NCI-H748 (cell line): ENCODE measurements at regions not wholly inside any gene's neighbourhood (a gene's known extent, or its start where the extent isn't known, plus 50 kb on each side); places are given as distances from the start of the nearest gene placed in this dataset.

Source experiments
- DNase-seq: peaks from one replicate; lab custom pipeline; 2025; ENCODE audit not compliant: unreplicated experiment; lab: John Stamatoyannopoulos, UW

DNA sequence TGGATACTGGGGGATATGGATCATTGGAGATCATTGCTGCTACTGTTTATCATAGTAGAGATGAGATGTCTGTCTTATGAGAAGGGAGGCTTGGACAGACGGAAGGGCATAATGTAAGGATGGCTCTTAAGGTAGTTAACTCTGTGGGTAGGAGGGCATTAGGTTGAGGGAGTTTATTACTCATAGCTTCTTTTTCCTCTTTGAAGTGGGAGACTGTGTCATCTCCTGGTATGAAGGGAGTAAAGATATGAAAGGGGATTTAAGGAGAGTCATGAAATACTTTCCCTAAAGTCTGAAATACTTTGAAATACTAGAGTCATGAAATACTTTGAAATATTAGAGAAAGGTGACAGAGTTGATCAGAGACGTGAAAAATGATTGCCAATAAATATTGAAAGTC lies 255.5 kb upstream of the PITX2 start:
- DNase-seq: no peak

DNA sequence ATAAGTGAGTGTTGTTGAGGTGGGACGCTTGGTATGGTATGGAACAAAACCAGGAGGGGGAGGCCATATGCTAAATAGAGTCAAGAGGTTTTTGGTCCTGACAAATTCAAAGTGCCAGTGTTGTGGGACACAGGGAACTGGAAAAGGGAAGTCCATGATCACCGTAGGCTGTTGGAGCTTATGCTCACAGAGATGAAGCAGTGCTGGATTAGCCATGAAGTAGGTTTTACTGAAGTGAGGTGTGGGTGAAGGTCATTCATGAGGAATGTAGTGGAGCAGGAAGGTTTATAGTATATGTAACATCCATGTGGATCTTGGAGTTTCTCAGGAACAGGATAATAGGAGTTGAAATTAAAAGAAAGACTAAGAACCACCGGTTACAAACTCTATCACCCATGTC lies 256.1 kb upstream of the PITX2 start:
- no peak for DNase-seq

DNA sequence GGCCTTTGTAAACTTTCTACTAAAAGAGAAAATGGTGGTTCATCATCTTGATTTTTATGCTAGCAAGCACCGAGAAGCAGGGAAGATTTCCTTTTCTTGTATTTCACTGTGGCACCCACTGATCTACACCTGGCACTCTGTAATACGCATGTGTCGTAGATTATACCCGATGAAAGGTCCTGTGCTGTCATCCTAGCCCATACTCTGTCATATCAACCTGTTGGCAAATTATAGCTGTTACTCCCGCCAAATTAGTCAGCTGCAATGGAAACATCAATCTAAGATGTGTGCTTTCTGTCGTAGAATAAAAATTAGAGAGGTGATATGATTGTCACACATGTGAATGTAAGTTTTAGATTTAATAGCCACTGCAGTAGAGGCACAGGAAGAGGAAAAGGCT lies 263.4 kb upstream of the PITX2 start:
- DNase-seq: no peak

GRCh38 chr4:110886856-110887255 lies 264.0 kb upstream of the PITX2 start:
- no peak for DNase-seq

- DNase-seq: no peak
Measured at GRCh38 chr4:110897784-110898183, 274.9 kb upstream of the PITX2 start.

DNA sequence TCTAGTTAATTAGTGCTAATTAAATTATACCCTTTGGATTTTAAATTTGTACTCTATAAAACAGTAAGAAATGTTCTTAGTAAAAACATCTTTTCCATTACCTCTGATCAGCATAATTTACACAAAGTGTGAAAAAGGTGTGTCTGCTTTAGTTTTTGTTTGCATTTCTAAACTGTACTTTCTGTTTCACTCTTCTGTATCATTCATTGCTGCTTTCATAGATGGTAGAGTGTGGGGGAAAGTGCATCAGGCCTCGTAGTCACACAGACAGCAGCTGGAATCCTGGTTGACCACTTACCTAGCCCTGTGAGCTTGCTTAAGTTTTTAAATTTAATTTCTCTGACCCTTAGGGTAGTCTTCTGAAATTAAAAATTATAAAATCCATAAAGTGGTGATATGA lies 275.4 kb upstream of the PITX2 start:
- no peak for DNase-seq

- no peak for DNase-seq
Measured at GRCh38 chr4:110900213-110900769, 277.4 kb upstream of the PITX2 start.

DNA sequence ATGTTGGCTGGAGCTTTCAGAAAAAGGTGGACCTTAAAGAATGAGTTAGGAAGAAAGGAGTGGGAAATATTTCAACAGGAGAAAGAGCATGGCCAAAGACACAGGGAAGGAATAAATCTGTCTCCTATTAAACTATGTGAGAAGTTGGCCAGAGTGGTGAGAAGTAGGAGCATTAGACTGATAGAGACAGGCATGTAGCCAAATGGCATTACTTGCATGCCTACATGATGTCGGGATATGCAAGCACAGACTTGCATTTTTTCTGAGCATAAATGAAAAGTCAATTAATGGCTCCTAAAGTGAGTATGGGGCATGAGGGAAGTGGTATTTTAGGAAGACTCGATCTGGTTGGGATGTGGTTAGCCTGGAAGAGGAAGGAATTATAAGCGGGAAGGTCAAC lies 279.6 kb upstream of the PITX2 start:
- DNase-seq: no peak

GRCh38 chr4:110904435-110905065 lies 281.7 kb upstream of the PITX2 start:
- peak; percentile 53 for DNase-seq

GRCh38 chr4:110905367-110905766 lies 282.5 kb upstream of the PITX2 start:
- DNase-seq: no peak

DNA sequence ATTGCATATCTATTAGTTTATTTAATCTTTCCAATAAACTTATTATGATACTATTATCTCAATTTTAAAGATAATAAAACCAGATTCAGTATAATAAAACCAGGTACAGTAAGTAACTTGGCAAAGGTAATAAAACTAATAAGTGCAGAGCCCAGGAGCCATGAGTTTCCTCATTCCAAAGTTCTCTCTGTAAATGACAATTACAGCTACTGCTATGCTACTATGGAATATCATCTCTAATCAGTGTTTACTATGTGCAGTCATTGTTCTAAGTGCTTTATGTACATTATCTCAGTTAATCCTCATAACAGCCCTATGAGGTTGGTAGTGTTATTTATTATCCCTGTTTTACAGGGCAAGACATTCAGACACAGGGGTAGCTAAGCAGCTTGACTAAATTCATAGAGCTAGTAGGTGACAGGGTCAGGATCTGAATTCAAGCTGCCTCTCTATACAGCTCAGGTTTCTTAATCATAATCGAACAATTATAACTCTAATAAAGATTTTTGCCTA lies 285.0 kb upstream of the PITX2 start:
- no peak for DNase-seq

DNA sequence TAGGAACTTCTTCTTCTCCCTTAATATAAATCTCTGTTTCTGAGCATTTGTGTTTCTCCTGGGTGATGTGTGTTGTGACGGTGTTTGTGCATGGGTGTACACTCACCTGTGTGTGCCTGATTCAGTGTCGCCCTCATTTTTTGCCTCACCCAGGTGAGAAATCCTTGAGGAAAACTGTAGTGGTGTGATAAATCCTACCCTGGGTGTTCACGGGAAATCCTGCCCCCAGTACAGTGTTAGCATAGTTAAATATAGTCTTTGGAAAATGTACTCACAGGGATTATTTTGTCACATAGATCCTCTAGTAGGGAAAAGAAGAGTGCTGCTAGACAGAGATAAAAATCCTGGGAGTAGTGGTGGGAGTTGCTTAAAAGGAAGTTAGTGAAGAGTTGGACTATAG lies 291.9 kb upstream of the PITX2 start:
- no peak for DNase-seq

- DNase-seq: no peak
Measured at GRCh38 chr4:110915301-110915700, 292.4 kb upstream of the PITX2 start.

DNA sequence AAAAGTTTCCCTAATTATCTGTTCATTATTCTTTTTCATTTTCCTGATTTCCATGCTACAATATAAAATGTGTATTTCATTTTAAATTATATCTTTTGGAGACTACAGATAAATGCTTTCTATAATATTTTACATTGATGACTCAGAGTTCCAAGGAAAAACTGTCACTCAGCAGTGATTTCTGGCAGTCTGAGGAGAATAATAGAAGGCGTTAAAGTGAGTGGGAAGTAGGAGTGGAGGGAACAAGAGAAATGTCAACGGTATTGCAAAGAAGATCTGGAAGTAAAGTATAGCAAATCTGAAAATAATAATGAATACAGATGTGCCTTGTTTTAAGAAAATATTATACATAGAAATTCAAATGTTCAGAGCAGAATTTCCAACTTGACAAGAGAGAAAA lies 293.6 kb upstream of the PITX2 start:
- DNase-seq: no peak

DNA sequence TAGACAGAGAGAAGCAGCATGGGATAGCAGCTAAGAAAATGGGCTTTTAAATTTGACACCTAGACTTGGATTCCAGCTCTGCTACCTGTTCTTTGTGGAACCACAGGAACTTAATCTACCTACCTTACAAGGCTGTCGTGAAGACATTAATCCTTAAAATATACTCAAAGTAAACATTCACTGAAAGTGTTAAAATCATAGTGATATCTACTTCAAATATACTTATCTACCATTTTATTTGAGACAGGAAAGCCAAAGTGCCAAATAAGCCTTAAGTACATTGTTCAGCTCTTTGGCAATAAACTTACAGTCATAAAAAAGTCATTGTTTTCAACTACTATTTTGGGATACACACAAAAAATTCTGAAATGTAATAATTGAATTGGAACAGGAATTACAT lies 295.0 kb upstream of the PITX2 start:
- no peak for DNase-seq

- no peak for DNase-seq
Measured at GRCh38 chr4:110920990-110921389, 298.1 kb upstream of the PITX2 start.

GRCh38 chr4:110924761-110925160 lies 301.9 kb upstream of the PITX2 start:
- no peak for DNase-seq

GRCh38 chr4:110926841-110927400 lies 304.0 kb upstream of the PITX2 start:
- DNase-seq: no peak

- no peak for DNase-seq
Measured at GRCh38 chr4:110933341-110933740, 310.5 kb upstream of the PITX2 start.

DNA sequence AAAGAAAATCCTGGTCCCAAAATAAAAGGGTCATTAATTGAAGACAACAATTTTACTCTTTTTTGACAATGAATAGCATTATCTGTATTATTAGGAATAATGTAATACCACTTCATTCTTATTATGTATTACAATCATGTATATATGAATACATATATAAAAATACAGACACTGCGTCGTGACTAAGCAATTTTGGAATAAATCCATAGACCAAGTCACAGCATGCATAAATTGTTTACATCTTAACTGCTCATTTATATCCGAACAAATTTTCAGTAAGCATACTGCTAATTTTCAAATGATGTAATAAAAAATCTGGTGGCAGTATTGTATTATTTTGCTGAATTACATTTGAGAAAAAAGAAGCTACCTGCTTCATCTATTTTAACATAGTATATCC lies 321.6 kb upstream of the PITX2 start:
- no peak for DNase-seq

DNA sequence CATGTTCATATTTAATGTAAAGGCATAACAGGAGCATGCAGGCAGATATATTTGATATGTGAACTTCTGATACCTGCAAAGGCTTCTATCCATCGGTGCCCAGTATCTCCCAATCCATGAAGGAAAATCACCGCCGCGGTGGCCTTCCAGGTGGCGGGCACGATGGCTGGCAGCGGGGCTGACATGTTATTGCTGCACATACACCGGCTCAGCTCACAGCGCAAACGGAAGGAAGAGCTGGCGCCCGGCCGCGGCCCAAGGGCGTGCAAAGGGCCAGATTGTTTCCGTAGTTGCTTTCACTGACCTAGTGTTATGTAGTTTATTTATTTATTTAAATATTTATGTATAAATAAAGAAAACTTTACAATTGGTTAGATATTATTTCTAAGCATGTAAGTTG lies 322.7 kb upstream of the PITX2 start:
- DNase-seq: no peak

- DNase-seq: no peak
Measured at GRCh38 chr4:110949542-110949941, 326.7 kb upstream of the PITX2 start.

DNA sequence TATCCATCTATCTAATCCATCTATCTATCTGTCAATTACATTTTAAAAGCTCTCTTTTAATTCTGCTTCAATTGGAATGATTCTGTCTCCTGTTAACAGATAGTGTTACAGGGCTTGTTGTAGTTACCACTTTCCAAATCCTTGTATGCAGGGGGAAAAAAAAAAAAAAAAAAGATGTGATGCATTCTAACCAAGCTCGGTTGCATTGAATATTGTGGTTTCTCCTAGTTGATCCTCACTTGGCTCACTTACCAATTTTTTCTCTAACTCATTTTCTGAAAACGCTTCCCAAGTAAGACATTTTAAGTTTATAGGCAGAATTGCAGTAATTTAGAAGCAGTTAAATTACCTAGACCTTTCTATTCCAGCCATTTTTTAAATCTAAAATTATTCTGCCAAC lies 327.9 kb upstream of the PITX2 start:
- DNase-seq: no peak
